LNCAP (cell line): ENCODE measurements at regions not wholly inside any gene's neighbourhood (a gene's known extent, or its start where the extent isn't known, plus 50 kb on each side); places are given as distances from the start of the nearest gene placed in this dataset.

ENCODE experiments used
- TF ChIP-seq, protein P1 (sequence below): fragments of 450-650 bp; IDR thresholded peaks from 2 replicates; pipeline ENCODE4 v1.5.1; 2017; ENCODE audit warnings: mild to moderate bottlenecking

DNA sequence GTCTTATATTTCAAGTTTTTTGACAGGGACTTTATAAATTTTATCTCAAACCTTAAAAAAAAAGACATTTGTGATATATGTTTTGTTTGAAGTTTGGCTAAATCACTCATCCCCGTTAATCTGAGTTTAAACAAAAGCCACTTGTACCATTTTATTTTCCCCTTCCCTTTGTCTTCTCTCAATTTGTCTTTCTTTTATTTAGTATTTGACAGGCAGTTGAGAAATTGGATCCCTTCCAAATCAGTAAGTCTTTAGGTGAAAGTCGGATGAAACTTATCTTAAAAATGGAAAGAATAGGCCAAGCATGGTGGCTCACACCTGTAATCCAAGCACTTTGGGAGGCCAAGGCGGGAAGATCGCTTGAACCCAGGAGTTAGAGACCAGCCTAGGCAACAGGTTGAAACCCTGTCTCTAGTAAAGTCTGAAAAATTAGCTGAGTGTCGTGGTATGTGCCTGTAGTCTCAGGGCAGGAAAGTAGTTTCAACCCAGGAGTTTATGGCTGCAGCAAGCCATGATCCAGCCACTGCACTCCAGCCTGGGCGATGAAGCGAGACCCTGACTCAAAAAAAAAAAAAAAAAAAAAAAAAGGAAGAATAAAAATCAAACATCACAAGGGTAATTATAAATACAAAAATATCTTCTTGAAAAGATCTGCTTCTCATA, 394.6 kb upstream of the TPM1 start:
- TF ChIP-seq, protein P1, sequence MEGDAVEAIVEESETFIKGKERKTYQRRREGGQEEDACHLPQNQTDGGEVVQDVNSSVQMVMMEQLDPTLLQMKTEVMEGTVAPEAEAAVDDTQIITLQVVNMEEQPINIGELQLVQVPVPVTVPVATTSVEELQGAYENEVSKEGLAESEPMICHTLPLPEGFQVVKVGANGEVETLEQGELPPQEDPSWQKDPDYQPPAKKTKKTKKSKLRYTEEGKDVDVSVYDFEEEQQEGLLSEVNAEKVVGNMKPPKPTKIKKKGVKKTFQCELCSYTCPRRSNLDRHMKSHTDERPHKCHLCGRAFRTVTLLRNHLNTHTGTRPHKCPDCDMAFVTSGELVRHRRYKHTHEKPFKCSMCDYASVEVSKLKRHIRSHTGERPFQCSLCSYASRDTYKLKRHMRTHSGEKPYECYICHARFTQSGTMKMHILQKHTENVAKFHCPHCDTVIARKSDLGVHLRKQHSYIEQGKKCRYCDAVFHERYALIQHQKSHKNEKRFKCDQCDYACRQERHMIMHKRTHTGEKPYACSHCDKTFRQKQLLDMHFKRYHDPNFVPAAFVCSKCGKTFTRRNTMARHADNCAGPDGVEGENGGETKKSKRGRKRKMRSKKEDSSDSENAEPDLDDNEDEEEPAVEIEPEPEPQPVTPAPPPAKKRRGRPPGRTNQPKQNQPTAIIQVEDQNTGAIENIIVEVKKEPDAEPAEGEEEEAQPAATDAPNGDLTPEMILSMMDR = no peak

DNA sequence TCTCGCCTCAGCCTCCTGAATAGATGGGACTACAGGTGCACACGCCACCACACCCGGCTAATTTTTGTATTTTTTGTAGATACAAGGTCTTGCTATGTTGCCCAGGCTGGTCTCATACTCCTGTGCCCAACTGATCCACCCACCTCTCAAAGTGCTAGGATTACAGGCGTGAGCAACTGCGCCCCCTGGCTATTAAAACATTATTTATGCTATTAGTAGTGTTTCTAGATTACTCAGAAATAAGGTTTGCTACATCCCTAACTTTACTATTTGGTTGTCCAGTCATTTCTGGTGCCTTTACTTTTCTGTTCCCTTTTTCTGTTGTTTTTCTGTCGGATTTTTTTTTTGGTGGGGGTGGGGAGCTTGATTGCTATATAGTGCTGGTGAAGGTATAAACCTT, 393.6 kb upstream of the TPM1 start:
- TF ChIP-seq, protein P1 = peak; percentile 31; the same call in 1 of the 2 replicates

DNA sequence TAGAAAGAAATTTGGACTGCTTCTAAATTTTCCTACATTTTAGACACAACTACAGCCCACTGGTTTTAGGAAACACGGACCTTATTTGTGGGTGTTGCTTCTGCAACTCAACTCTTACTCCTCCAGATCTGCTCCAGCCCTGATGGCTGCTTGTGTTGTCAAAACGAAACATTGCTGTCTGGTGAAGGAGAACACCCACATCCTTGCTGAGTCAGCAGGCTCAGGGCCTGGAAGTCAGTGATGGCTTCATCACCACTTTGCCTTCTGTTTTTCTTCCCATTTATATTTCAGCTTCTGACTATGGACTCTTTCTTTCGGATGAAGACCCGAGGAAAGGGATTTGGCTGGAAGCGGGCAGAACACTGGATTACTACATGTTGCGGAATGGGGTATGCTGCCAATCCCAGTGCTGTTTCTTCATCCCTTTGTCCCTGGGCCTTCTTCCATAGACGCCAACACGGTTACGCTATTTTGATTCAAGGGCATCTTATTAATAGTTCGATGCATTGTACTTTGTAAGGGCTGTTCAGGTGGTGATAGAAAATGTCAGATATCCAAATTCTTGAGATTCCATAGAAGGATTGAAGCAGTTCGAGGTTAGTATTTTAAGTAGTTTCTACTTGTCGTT, 392.6 kb upstream of the TPM1 start:
- TF ChIP-seq, protein P1 = no peak

DNA sequence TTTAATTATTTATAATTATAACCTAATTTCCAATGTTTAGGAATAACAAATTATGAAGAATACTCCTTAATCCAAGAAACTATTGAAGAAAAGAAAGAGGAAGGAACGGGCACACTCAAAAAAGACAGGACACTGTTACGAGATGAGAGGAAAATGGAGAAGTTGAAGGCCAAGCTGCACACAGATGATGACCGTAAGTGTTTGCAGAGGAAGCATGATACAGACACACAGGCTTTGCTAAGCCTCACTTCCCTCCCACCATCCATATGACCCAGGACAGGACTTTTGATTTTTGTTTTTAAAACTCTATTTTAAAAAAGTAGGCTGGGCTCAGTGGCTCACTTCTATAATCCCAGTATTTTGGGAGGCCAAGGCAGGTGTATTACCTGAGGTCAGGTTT, 389.4 kb upstream of the TPM1 start:
- TF ChIP-seq, protein P1 = no peak

DNA sequence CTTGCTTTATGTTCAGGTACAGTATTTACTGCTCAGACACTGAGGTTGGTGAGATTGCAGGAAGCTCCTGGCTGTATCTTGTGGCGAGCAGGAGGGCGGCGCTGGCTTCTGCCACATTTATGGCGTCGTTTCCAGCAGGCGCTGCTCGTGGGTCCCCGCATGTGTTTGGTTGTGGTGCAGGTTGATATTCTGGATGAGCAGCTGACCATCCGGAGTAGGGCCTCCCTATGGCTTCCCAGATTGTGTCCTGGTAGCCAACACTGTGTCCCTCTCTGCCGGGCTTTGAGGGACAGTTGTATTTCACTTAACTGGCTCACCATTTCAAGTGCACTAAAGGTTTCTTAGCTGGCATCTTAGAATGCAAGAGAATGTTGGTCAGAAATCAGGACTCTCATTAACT, 386.5 kb upstream of the TPM1 start:
- TF ChIP-seq, protein P1 = no peak

DNA sequence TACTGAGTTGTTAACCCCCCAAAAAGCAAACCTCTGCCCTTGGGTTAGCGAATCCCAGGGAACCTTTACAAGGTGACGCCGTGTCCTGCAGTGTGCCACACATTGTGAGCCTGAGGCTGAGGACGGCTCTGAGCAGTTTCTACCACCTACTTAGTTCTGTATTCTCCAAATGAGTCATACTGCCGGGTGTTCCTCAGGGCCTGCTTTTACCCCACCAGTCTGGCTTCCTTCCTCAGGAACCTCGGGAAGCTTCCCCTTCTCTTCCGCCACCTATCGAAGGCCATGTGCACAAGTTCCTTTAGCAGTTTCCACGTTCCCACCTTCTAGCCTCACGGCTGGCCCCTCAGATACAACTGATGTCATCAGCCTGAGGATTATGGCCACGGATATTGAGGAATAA, 384.0 kb upstream of the TPM1 start:
- TF ChIP-seq, protein P1 = no peak

DNA sequence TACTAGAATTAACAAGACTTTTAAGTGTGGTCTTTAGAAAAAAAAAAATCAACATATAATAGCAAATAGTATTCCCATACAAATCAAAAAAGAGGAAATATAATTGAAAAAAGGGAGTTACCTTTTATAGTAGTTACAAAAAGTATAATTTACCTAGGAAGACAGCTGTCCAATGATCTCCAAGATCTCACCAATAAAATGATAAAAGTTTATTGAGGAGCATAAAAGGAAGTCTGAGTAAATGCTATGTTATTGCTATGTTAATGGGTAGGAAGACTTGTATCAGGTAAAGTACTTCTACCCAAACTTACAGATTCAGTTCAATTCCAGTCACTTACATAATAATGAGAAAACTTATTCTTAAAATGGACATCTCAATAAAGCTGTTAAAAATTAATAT, 379.0 kb upstream of the TPM1 start:
- TF ChIP-seq, protein P1 = no peak
